ENCODE measurements at regions not wholly inside any gene's neighbourhood (a gene's known extent, or its start where the extent isn't known, plus 50 kb on each side); places are given as distances from the start of the nearest gene placed in this dataset.
"Not testable (repeated sequence)": the region's sequence is repeated elsewhere in the genome, so short reads cannot be mapped to it uniquely, and the experiment has no call there.

- Histone ChIP-seq H3K27ac (no peak overlapping the region), H3K4me1 (peaks cover 13% of the 10 kb centered on the region), H3K36me3 (no peaks in the 10 kb centered on the region), H3K4me3 (no peak overlapping the region), H3K9me3 (no peaks in the 10 kb centered on the region), H3K27me3 (peaks cover 39% of the 10 kb centered on the region)
- DNase-seq (ENCODE audit: low spot score in 2 of 2): no peak
- no peak for TF ChIP-seq POLR2AphosphoS5 (IDR thresholded peaks at IDR 0.05)
- no peak for TF ChIP-seq EP300 (IDR thresholded peaks at IDR 0.05)
- no peak for TF ChIP-seq CTCF (IDR thresholded peaks at IDR 0.05)
- TF ChIP-seq POLR2A (IDR thresholded peaks at IDR 0.05): no peak
- 94% methylated on average over 15 of the region's 16 CpGs for WGBS
Measured at GRCh38 chr2:132255714-132256113, 94.0 kb upstream of the ANKRD30BL start.

- H3K9me3 ChIP-seq: no peaks in the 10 kb centered on the region
- H3K27ac ChIP-seq: no peak overlapping the region
- no peaks in the 10 kb centered on the region for H3K36me3 ChIP-seq
- no peak for TF ChIP-seq POLR2A (IDR thresholded peaks at IDR 0.05)
- TF ChIP-seq CTCF (IDR thresholded peaks at IDR 0.05): no peak
- no peak for TF ChIP-seq POLR2AphosphoS5 (IDR thresholded peaks at IDR 0.05)
- TF ChIP-seq EP300 (IDR thresholded peaks at IDR 0.05): no peak
- H3K27me3 ChIP-seq: peaks cover 39% of the 10 kb centered on the region
- 24% methylated on average over 8 of the region's 68 CpGs for WGBS
- H3K4me3 ChIP-seq: no peak overlapping the region
- peaks cover 13% of the 10 kb centered on the region for H3K4me1 ChIP-seq
- DNase-seq (ENCODE audit: low spot score in 2 of 2): peak; percentile 48 to 71
Measured at GRCh38 chr2:132256251-132256902, 94.6 kb upstream of the ANKRD30BL start.

GRCh38 chr2:132256903-132257300 is 95.2 kb upstream of the ANKRD30BL start:
- not testable (repeated sequence) for H3K9me3 ChIP-seq; H3K36me3 ChIP-seq; H3K27ac ChIP-seq; DNase-seq (ENCODE audit: low spot score in 2 of 2)
- H3K4me3 ChIP-seq: peak overlapping the region; percentile 36
- H3K27me3 ChIP-seq: peaks cover 39% of the 10 kb centered on the region
- no CpG with 5 or more reads among the region's 34 CpGs for WGBS
- H3K4me1 ChIP-seq: peaks cover 13% of the 10 kb centered on the region

GRCh38 chr2:132257301-132258171 is 95.8 kb upstream of the ANKRD30BL start:
- DNase-seq (ENCODE audit: low spot score in 2 of 2): peak in 1 of 2 donors; percentile 53
- H3K9me3 ChIP-seq, H3K36me3 ChIP-seq, H3K27ac ChIP-seq: not testable (repeated sequence)
- H3K4me1 ChIP-seq: peaks cover 13% of the 10 kb centered on the region
- 0% methylated on average over 1 of the region's 79 CpGs for WGBS
- H3K4me3 ChIP-seq: peak overlapping the region; percentile 36
- peaks cover 39% of the 10 kb centered on the region for H3K27me3 ChIP-seq

- H3K4me3 ChIP-seq; H3K9me3 ChIP-seq; DNase-seq (ENCODE audit: low spot score in 2 of 2); H3K36me3 ChIP-seq; H3K27ac ChIP-seq: not testable (repeated sequence)
- peaks cover 13% of the 10 kb centered on the region for H3K4me1 ChIP-seq
- H3K27me3 ChIP-seq: peaks cover 39% of the 10 kb centered on the region
- 87% methylated on average over 12 of the region's 13 CpGs for WGBS
Measured at GRCh38 chr2:132259276-132259675, 97.5 kb upstream of the ANKRD30BL start.

- H3K27ac ChIP-seq; H3K27me3 ChIP-seq; H3K9me3 ChIP-seq; H3K4me3 ChIP-seq; DNase-seq (ENCODE audit: low spot score in 2 of 2); H3K36me3 ChIP-seq: not testable (repeated sequence)
- peaks cover 16% of the 10 kb centered on the region for H3K4me1 ChIP-seq
- 50% methylated on average over 2 of the region's 12 CpGs for WGBS
Measured at GRCh38 chr2:132265595-132265994, 103.8 kb upstream of the ANKRD30BL start.

- no peak overlapping the region for H3K27ac ChIP-seq
- H3K27me3 ChIP-seq: no peaks in the 10 kb centered on the region
- 95% methylated on average over 1 of the region's 1 CpG for WGBS
- no peaks in the 10 kb centered on the region for H3K36me3 ChIP-seq
- no peaks in the 10 kb centered on the region for H3K9me3 ChIP-seq
- no peak for TF ChIP-seq CTCF (IDR thresholded peaks at IDR 0.05)
- TF ChIP-seq EP300 (IDR thresholded peaks at IDR 0.05): no peak
- no peak for TF ChIP-seq POLR2AphosphoS5 (IDR thresholded peaks at IDR 0.05)
- TF ChIP-seq POLR2A (IDR thresholded peaks at IDR 0.05): no peak
- no peak overlapping the region for H3K4me3 ChIP-seq
- peaks cover 16% of the 10 kb centered on the region for H3K4me1 ChIP-seq
- DNase-seq (ENCODE audit: low spot score in 2 of 2): no peak
Measured at GRCh38 chr2:132267105-132267497, 105.3 kb upstream of the ANKRD30BL start.

- not testable (repeated sequence) for DNase-seq (ENCODE audit: low spot score in 2 of 2); H3K27me3 ChIP-seq; H3K27ac ChIP-seq; H3K36me3 ChIP-seq; H3K9me3 ChIP-seq
- WGBS: 15% methylated on average over 30 of the region's 31 CpGs
- Histone ChIP-seq H3K4me1 (peaks cover 16% of the 10 kb centered on the region), H3K4me3 (peak overlapping the region; percentile 31)
Measured at GRCh38 chr2:132267498-132268283, 105.9 kb upstream of the ANKRD30BL start.
